GM12878 (cell line): ENCODE measurements at regions not wholly inside any gene's neighbourhood (a gene's known extent, or its start where the extent isn't known, plus 50 kb on each side); places are given as distances from the start of the nearest gene placed in this dataset.

ENCODE experiments used
- BMI1 ChIP-seq: fragments of 450-650 bp; IDR thresholded peaks from 2 replicates; pipeline ENCODE4 v1.6.1; 2016; ENCODE audit warnings: mild to moderate bottlenecking, moderate library complexity, borderline replicate concordance
- JUNB ChIP-seq: IDR thresholded peaks from 2 replicates; pipeline ENCODE4 v1.6.1; 2016; ENCODE audit warnings: antibody characterized with exemption, mild to moderate bottlenecking
- SIX5 ChIP-seq: IDR thresholded peaks from 2 replicates; pipeline ENCODE4 v1.6.1; 2011; ENCODE audit warnings: mild to moderate bottlenecking, low read depth, low read length, moderate library complexity; ENCODE audit not compliant: severe bottlenecking

DNA sequence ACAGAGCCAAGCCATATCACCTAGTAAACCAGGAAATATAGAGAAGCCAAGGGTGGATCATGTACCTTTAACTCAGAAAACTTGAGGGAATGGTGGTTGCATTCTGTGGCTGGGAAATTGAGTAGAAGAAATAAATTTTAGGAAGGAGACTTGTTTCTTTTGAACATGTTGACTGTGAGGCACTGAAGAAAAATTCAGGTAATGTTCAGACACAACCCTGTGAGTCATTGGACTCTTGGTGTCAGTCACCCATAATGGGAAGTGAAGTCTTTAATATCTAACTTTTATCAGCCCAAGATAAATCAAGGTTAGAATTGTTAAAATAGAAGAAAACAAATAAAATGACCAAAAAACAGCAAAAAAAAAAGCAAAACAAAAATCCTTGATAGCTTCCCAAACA, 98.8 kb upstream of the GRIK2 start:
- TF ChIP-seq JUNB (no peak), BMI1 (no peak), SIX5 (no peak)
